H9 (cell line): ENCODE measurements at regions not wholly inside any gene's neighbourhood (a gene's known extent, or its start where the extent isn't known, plus 50 kb on each side); places are given as distances from the start of the nearest gene placed in this dataset.

Experiments
- DNase-seq: peaks from one replicate; pipeline ENCODE4 v3.0.0-alpha.2; 2017
- H2AFZ ChIP-seq: one replicate; pipeline ENCODE4 v1.6.1; 2013; ENCODE audit warnings: mild to moderate bottlenecking, low read length, control low read depth, moderate library complexity
- H2AK5ac ChIP-seq: 2 replicates; pipeline ENCODE4 v1.6.1; 2013; ENCODE audit warnings: low read length, control low read depth, mixed read lengths; ENCODE audit not compliant: insufficient read length
- H2BK120ac ChIP-seq: one replicate; pipeline ENCODE4 v1.6.1; 2013; ENCODE audit warnings: low read depth, mild to moderate bottlenecking, low read length, control low read depth, inconsistent platforms; ENCODE audit not compliant: poor library complexity, severe bottlenecking
- H2BK12ac ChIP-seq: 2 replicates; pipeline ENCODE4 v1.6.1; 2013; ENCODE audit warnings: low read length, control low read depth, mixed read lengths, low read depth; ENCODE audit not compliant: insufficient read length
- H2BK15ac ChIP-seq: 2 replicates; pipeline ENCODE4 v1.6.1; 2013; ENCODE audit warnings: low read depth, low read length, control low read depth
- H2BK20ac ChIP-seq: one replicate; pipeline ENCODE4 v1.6.1; 2013; ENCODE audit warnings: low read depth, mild to moderate bottlenecking, low read length, control low read depth, inconsistent platforms; ENCODE audit not compliant: poor library complexity, severe bottlenecking
- H2BK5ac ChIP-seq: 2 replicates; pipeline ENCODE4 v1.6.1; 2013; ENCODE audit warnings: low read length, control low read depth, mixed read lengths; ENCODE audit not compliant: insufficient read length
- H3K14ac ChIP-seq: 2 replicates; pipeline ENCODE4 v1.6.1; 2013; ENCODE audit warnings: low read length, control low read depth; ENCODE audit not compliant: insufficient read depth
- H3K18ac ChIP-seq: 2 replicates; pipeline ENCODE4 v1.6.1; 2013; ENCODE audit warnings: low read depth, mild to moderate bottlenecking, mixed read lengths, low read length, control low read depth; ENCODE audit not compliant: insufficient read length
- H3K23ac ChIP-seq: 2 replicates; pipeline ENCODE4 v1.6.1; 2013; ENCODE audit warnings: low read length, control low read depth, mixed read lengths, low read depth; ENCODE audit not compliant: insufficient read length
- H3K23me2 ChIP-seq: 2 replicates; pipeline ENCODE4 v1.6.1; 2013; ENCODE audit warnings: low read depth, mild to moderate bottlenecking, mixed read lengths, low read length, control low read depth; ENCODE audit not compliant: insufficient read length, poor library complexity, severe bottlenecking
- H3K27ac ChIP-seq: 2 replicates; pipeline ENCODE4 v1.5.1; 2013; ENCODE audit warnings: low read length, control low read depth, mixed read lengths, low read depth; ENCODE audit not compliant: insufficient read length
- H3K27me3 ChIP-seq: 2 replicates; pipeline ENCODE4 v1.6.1; 2013; ENCODE audit warnings: low read length, control low read depth, inconsistent platforms; ENCODE audit not compliant: insufficient read depth
- H3K4ac ChIP-seq: 2 replicates; pipeline ENCODE4 v1.6.1; 2013; ENCODE audit warnings: low read depth, mild to moderate bottlenecking, control low read depth, inconsistent platforms, low read length, moderate library complexity
- H3K4me1 ChIP-seq: 2 replicates; pipeline ENCODE4 v1.6.1; 2013; ENCODE audit warnings: low read length, control low read depth, inconsistent platforms; ENCODE audit not compliant: insufficient read depth
- H3K4me2 ChIP-seq: 2 replicates; pipeline ENCODE4 v1.6.1; 2013; ENCODE audit warnings: low read length, control low read depth, mixed read lengths; ENCODE audit not compliant: insufficient read length, insufficient read depth
- H3K56ac ChIP-seq: 2 replicates; pipeline ENCODE4 v1.6.1; 2013; ENCODE audit warnings: low read depth, mild to moderate bottlenecking, mixed read lengths, low read length, control low read depth; ENCODE audit not compliant: insufficient read length
- H3K79me1 ChIP-seq: 2 replicates; pipeline ENCODE4 v1.6.1; 2013; ENCODE audit warnings: low read depth, mild to moderate bottlenecking, moderate library complexity, low read length, control low read depth, inconsistent platforms; ENCODE audit not compliant: insufficient read depth, poor library complexity, severe bottlenecking
- H3K79me2 ChIP-seq: 2 replicates; pipeline ENCODE4 v1.6.1; 2013; ENCODE audit warnings: low read length, control low read depth, inconsistent platforms; ENCODE audit not compliant: insufficient read depth
- H3K9ac ChIP-seq: 2 replicates; pipeline ENCODE4 v1.6.1; 2013; ENCODE audit warnings: low read length, control low read depth, mixed read lengths; ENCODE audit not compliant: insufficient read length; ENCODE audit errors: extremely low read depth
- H3K9me3 ChIP-seq: one replicate; pipeline ENCODE4 v1.6.1; 2013; ENCODE audit warnings: low read depth, low read length, inconsistent platforms; ENCODE audit not compliant: control insufficient read depth
- H3T11ph ChIP-seq: one replicate; pipeline ENCODE4 v1.6.1; 2013; ENCODE audit warnings: mild to moderate bottlenecking, low read length, control low read depth, inconsistent platforms
- H4K20me1 ChIP-seq: one replicate; pipeline ENCODE4 v1.6.1; 2013; ENCODE audit not compliant: control insufficient read depth, insufficient read length, insufficient read depth
- H4K5ac ChIP-seq: 2 replicates; pipeline ENCODE4 v1.6.1; 2013; ENCODE audit warnings: low read depth, mild to moderate bottlenecking, mixed read lengths, low read length, control low read depth; ENCODE audit not compliant: insufficient read length
- H4K8ac ChIP-seq: replicated peaks from 2 replicates; pipeline ENCODE4 v1.6.1; 2013; ENCODE audit warnings: low read length, control low read depth, mixed read lengths, low read depth; ENCODE audit not compliant: insufficient read length
- H4K91ac ChIP-seq: 2 replicates; pipeline ENCODE4 v1.6.1; 2013; ENCODE audit warnings: low read depth, mild to moderate bottlenecking, moderate library complexity, mixed read lengths, low read length, control low read depth; ENCODE audit not compliant: insufficient read length
- H3K27ac Mint-ChIP-seq, 3 experiments: 2 replicates in 2 of 3; 3 replicates in 1 of 3; pipeline ENCODE4 v1.8.0; 2020 to 2021; ENCODE audit warnings: mixed read lengths in 3 of 3, mild to moderate bottlenecking in 1 of 3, moderate library complexity in 1 of 3
- H3K27me3 Mint-ChIP-seq: 2 replicates; pipeline ENCODE4 v1.8.0; 2021; ENCODE audit warnings: low read depth, mild to moderate bottlenecking, moderate library complexity, mixed read lengths
- H3K36me3 Mint-ChIP-seq, 3 experiments: 2 replicates in 2 of 3; 3 replicates in 1 of 3; pipeline ENCODE4 v1.8.0; 2020 to 2021; ENCODE audit warnings: low read depth in 3 of 3, mixed read lengths in 3 of 3; ENCODE audit not compliant: insufficient read depth in 1 of 3
- H3K4me1 Mint-ChIP-seq, 2 experiments: 2 replicates each; pipeline ENCODE4 v1.8.0; 2020; ENCODE audit warnings: mixed read lengths in 2 of 2
- H3K4me3 Mint-ChIP-seq, 2 experiments: 2 replicates in 1 of 2; 3 replicates in 1 of 2; pipeline ENCODE4 v1.8.0; 2020 to 2021; ENCODE audit warnings: mild to moderate bottlenecking in 2 of 2, mixed read lengths in 2 of 2, moderate library complexity in 1 of 2
- H3K9me3 Mint-ChIP-seq, 2 experiments: 2 replicates in 1 of 2; 3 replicates in 1 of 2; pipeline ENCODE4 v1.8.0; 2020; ENCODE audit warnings: mild to moderate bottlenecking in 2 of 2, mixed read lengths in 2 of 2, moderate library complexity in 1 of 2
- WGBS: extraction: QIAGEN DNeasy Blood & Tissue Kit; methylation state at CpG from one replicate; pipeline ENCODE4 v1.1.7; 2013; ENCODE audit warnings: missing lambda C conversion rate, low lambda C conversion rate, mixed read lengths; ENCODE audit not compliant: insufficient read length; ENCODE audit errors: extremely low coverage; 5-methylcytosine and 5-hydroxymethylcytosine counted together
- TF ChIP-seq, protein P1 (sequence below): fragments of 200-600 bp; sonication (generic); conservative IDR thresholded peaks from 3 replicates; pipeline ENCODE4 v1.8.0; 2021; ENCODE audit warnings: antibody characterized with exemption, mild to moderate bottlenecking

DNA sequence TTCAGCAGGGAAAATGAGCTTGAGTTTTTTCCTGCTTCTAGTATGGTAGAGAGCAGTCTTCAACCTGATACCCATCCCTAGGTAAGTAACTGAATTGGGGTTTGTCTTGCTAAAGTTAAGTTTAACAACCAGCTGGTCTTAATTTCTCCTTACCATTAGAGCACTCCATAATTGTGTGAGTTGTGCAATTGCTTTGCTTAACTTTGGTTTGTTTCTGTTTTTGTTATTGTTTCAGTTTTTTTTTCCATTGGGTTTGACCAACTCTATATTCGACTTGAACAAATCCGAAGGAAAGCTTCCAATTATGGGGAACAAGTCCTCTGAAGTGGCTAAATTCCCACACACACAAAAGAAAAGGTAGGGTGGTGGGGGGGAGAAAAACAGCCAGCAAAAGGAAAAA, 641.1 kb downstream of the PLA2G4A start:
- H2AK5ac ChIP-seq = no peak overlapping the region
- H4K8ac ChIP-seq = no peak overlapping the region
- no peak overlapping the region for H3K56ac ChIP-seq
- H3K9ac ChIP-seq = no peak overlapping the region
- no CpG with 5 or more reads among the region's 2 CpGs for WGBS
- Mint-ChIP-seq H3K4me3 (no peak overlapping the region), H3K9me3 (peaks cover 0 to 4% of the 10 kb centered on the region in 2 experiments; a peak in 4 of 5 replicates), H3K36me3 (peaks cover 4 to 10% (median 10%) of the 10 kb centered on the region in 3 experiments), H3K27me3 (no peaks in the 10 kb centered on the region), H3K27ac (peak overlapping the region in 2 of 3 experiments; percentile 12 to 68; a peak in 3 of 7 replicates), H3K4me1 (peaks cover 40 to 44% of the 10 kb centered on the region in 2 experiments)
- H3K18ac ChIP-seq = no peak overlapping the region
- no peak overlapping the region for H2BK120ac ChIP-seq
- H3K79me2 ChIP-seq = no peaks in the 10 kb centered on the region
- no peak overlapping the region for H4K5ac ChIP-seq
- H2BK20ac ChIP-seq = no peak overlapping the region
- H3K23me2 ChIP-seq = no peaks in the 10 kb centered on the region
- no peak overlapping the region for H2AFZ ChIP-seq
- no peak overlapping the region for H3K23ac ChIP-seq
- TF ChIP-seq, protein P1, sequence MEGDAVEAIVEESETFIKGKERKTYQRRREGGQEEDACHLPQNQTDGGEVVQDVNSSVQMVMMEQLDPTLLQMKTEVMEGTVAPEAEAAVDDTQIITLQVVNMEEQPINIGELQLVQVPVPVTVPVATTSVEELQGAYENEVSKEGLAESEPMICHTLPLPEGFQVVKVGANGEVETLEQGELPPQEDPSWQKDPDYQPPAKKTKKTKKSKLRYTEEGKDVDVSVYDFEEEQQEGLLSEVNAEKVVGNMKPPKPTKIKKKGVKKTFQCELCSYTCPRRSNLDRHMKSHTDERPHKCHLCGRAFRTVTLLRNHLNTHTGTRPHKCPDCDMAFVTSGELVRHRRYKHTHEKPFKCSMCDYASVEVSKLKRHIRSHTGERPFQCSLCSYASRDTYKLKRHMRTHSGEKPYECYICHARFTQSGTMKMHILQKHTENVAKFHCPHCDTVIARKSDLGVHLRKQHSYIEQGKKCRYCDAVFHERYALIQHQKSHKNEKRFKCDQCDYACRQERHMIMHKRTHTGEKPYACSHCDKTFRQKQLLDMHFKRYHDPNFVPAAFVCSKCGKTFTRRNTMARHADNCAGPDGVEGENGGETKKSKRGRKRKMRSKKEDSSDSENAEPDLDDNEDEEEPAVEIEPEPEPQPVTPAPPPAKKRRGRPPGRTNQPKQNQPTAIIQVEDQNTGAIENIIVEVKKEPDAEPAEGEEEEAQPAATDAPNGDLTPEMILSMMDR = no peak
- DNase-seq = no peak
- no peak overlapping the region for H3K4me2 ChIP-seq
- H3K4me1 ChIP-seq = peaks cover 9% of the 10 kb centered on the region; the same call in 1 of the 2 replicates
- H4K20me1 ChIP-seq = no peaks in the 10 kb centered on the region
- no peak overlapping the region for H3T11ph ChIP-seq
- H2BK12ac ChIP-seq = no peak overlapping the region
- H3K9me3 ChIP-seq = no peaks in the 10 kb centered on the region
- H2BK5ac ChIP-seq = no peak overlapping the region
- H3K79me1 ChIP-seq = no peaks in the 10 kb centered on the region
- no peak overlapping the region for H4K91ac ChIP-seq
- H2BK15ac ChIP-seq = no peak overlapping the region
- H3K27ac ChIP-seq = no peak overlapping the region
- H3K4ac ChIP-seq = no peak overlapping the region
- no peak overlapping the region for H3K14ac ChIP-seq
- no peaks in the 10 kb centered on the region for H3K27me3 ChIP-seq
